AG04450 (cell line): ENCODE measurements at regions not wholly inside any gene's neighbourhood (a gene's known extent, or its start where the extent isn't known, plus 50 kb on each side); places are given as distances from the start of the nearest gene placed in this dataset.

Source experiments
- CTCF ChIA-PET: fragments of 300-600, 350-600 bp; formaldehyde crosslinking; extraction: SDS; loops from one replicate; lab custom pipeline; 2022; ENCODE audit warnings: antibody characterized with exemption, inconsistent platforms; lab: Charles Lee
- POLR2A ChIA-PET: fragments of 350-600 bp; formaldehyde crosslinking; extraction: SDS; loops from one replicate; lab custom pipeline; 2021; ENCODE audit warnings: antibody characterized with exemption, inconsistent platforms; lab: Yijun Ruan, JAX
- DNase-seq: peaks from one replicate; pipeline ENCODE4 v3.0.0-alpha.2; 2011; ENCODE audit warnings: low read depth, low spot score
- H3K27ac ChIP-seq: one replicate; pipeline ENCODE4 v1.5.1; 2012; ENCODE audit warnings: low read depth, low read length, control low read depth
- H3K27me3 ChIP-seq: one replicate; pipeline ENCODE4 v1.6.0; 2012; ENCODE audit warnings: low read length; ENCODE audit not compliant: control insufficient read depth, insufficient read depth
- H3K4me3 ChIP-seq: 2 replicates; pipeline ENCODE4 v1.5.1; 2011; ENCODE audit warnings: mild to moderate bottlenecking, low read depth, low read length, control low read depth
- H3K9me3 ChIP-seq: 2 replicates; pipeline ENCODE4 v1.5.1; 2012; ENCODE audit warnings: low read length; ENCODE audit not compliant: control insufficient read depth, insufficient read depth
- CTCF ChIP-seq: IDR thresholded peaks from 2 replicates; pipeline ENCODE4 v1.5.1; 2011; ENCODE audit warnings: low read depth, low read length, control low read depth, inconsistent platforms

- H3K9me3 ChIP-seq: no peaks in the 10 kb centered on the region
- POLR2A ChIA-PET: no interaction called here
- no peak for TF ChIP-seq CTCF
- no peak overlapping the region for H3K4me3 ChIP-seq
- no peak overlapping the region for H3K27ac ChIP-seq
- H3K27me3 ChIP-seq: no peaks in the 10 kb centered on the region
- CTCF ChIA-PET: interaction anchor here (0.6 to 5.9 kb wide), 29 partner anchors 8 to 675 kb away, joined by 3 to 128 read pairs (median 4); no protein-coding TSS in a partner anchor
- DNase-seq: no peak
These were observed 144.8 kb upstream of the NAV3 start for GRCh38 chr12:77685901-77686300.

DNA sequence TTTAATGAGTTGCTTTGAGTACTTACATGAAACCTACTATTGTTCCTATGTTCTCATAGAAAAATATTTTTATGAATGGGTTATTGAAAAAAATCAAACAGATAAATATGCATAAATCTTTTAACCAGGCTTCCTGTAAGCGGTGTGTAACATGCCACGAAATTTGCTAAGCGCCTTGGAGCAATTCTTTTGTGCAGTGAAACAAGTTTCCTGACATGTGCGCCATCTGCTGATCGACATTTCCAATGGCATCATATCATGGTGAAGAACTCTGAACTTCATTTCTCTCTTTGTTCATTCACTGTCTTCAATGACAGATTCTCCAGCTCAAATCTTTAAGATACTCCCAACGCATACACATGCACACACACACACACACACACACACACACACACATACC lies 145.6 kb upstream of the NAV3 start:
- no peak overlapping the region for H3K27ac ChIP-seq
- CTCF ChIA-PET: interaction anchor here (0.6 to 5.9 kb wide), 30 partner anchors 10 to 674 kb away, joined by 3 to 128 read pairs (median 4); no protein-coding TSS in a partner anchor
- H3K4me3 ChIP-seq: no peak overlapping the region
- peak; percentile 77 for TF ChIP-seq CTCF
- no peaks in the 10 kb centered on the region for H3K9me3 ChIP-seq
- POLR2A ChIA-PET: interaction anchor here (0.6 kb wide), 1 partner anchor 583 kb away, joined by 8 read pairs; no protein-coding TSS in a partner anchor
- DNase-seq: peak; percentile 62
- H3K27me3 ChIP-seq: no peaks in the 10 kb centered on the region

- Histone ChIP-seq H3K4me3 (no peak overlapping the region), H3K9me3 (no peaks in the 10 kb centered on the region), H3K27ac (no peak overlapping the region), H3K27me3 (no peaks in the 10 kb centered on the region)
- no peak for TF ChIP-seq CTCF
- CTCF ChIA-PET: interaction anchor here (1.1 to 1.4 kb wide), 2 partner anchors 530 kb away, joined by 4 to 13 read pairs; no protein-coding TSS in a partner anchor
- DNase-seq: no peak
- POLR2A ChIA-PET: no interaction called here
These were observed 148.2 kb upstream of the NAV3 start for GRCh38 chr12:77682488-77682887.

- CTCF ChIA-PET: interaction anchor here (1.1 kb wide), 1 partner anchor 529 kb away, joined by 4 read pairs; no protein-coding TSS in a partner anchor
- Histone ChIP-seq H3K9me3 (no peaks in the 10 kb centered on the region), H3K27me3 (no peaks in the 10 kb centered on the region), H3K4me3 (no peak overlapping the region), H3K27ac (no peak overlapping the region)
- TF ChIP-seq CTCF: no peak
- no peak for DNase-seq
- POLR2A ChIA-PET: no interaction called here
These were observed 149.0 kb upstream of the NAV3 start for GRCh38 chr12:77681726-77682125.

DNA sequence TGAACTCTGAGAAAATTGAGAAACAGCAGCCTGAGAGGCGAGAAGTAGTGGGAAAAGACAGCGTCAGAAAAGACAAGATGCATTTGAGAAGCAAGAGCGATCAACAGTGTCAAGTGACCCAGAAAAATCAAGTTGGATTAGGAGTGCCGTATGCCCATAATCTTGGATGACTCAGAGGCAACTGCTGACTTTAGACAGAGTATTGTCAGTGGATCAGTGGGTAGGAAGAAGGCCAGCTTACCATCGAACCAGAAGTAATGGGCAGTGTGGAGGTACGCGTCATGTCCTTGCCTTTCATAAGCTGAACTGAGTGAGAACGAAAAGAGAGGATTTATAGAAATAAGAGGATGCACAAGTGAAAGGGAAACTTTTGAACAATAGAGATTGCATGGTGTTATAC lies 151.0 kb upstream of the NAV3 start:
- Histone ChIP-seq H3K9me3 (no peaks in the 10 kb centered on the region), H3K4me3 (no peak overlapping the region), H3K27ac (no peak overlapping the region), H3K27me3 (no peaks in the 10 kb centered on the region)
- DNase-seq: no peak
- CTCF ChIA-PET: no interaction called here
- no peak for TF ChIP-seq CTCF
- POLR2A ChIA-PET: no interaction called here
